Type B pancreatic cell (in vitro differentiated cells): ENCODE measurements at regions not wholly inside any gene's neighbourhood (a gene's known extent, or its start where the extent isn't known, plus 50 kb on each side); places are given as distances from the start of the nearest gene placed in this dataset.

ENCODE experiments used
- DNase-seq: peaks from one replicate; pipeline ENCODE4 v3.0.0; 2021; ENCODE audit warnings: mixed read lengths; ENCODE audit not compliant: unreplicated experiment; ENCODE audit errors: extremely low spot score
- H3K27ac Mint-ChIP-seq: 2 replicates; pipeline ENCODE4 v1.8.0; 2021; ENCODE audit warnings: mild to moderate bottlenecking, mixed read lengths
- H3K27me3 Mint-ChIP-seq: 2 replicates; pipeline ENCODE4 v1.8.0; 2021; ENCODE audit warnings: mixed read lengths
- H3K36me3 Mint-ChIP-seq: 2 replicates; pipeline ENCODE4 v1.8.0; 2021; ENCODE audit warnings: mixed read lengths
- H3K4me1 Mint-ChIP-seq: one replicate; pipeline ENCODE4 v1.8.0; 2021; ENCODE audit warnings: mixed read lengths; ENCODE audit not compliant: unreplicated experiment
- H3K4me3 Mint-ChIP-seq: 2 replicates; pipeline ENCODE4 v1.8.0; 2021; ENCODE audit warnings: mild to moderate bottlenecking, mixed read lengths
- H3K9me3 Mint-ChIP-seq: 2 replicates; pipeline ENCODE4 v1.8.0; 2021; ENCODE audit warnings: mixed read lengths
- CTCF ChIP-seq: fragments of 200-600 bp; sonication (generic); conservative IDR thresholded peaks from 2 replicates; pipeline ENCODE4 v1.5.0; 2021; ENCODE audit warnings: antibody characterized with exemption, mild to moderate bottlenecking

- no peak for DNase-seq
- TF ChIP-seq CTCF: no peak
- H3K4me3 Mint-ChIP-seq: no peak overlapping the region
- H3K27ac Mint-ChIP-seq: no peak overlapping the region
- peaks cover 8% of the 10 kb centered on the region for H3K27me3 Mint-ChIP-seq
- no peaks in the 10 kb centered on the region for H3K4me1 Mint-ChIP-seq
- H3K36me3 Mint-ChIP-seq: no peaks in the 10 kb centered on the region
- H3K9me3 Mint-ChIP-seq: peaks cover 8% of the 10 kb centered on the region
Observed at GRCh38 chr19:30178721-30179402, 193.3 kb upstream of the ZNF536 start.

- H3K9me3 Mint-ChIP-seq: peaks cover 13% of the 10 kb centered on the region
- no peaks in the 10 kb centered on the region for H3K4me1 Mint-ChIP-seq
- no peak overlapping the region for H3K4me3 Mint-ChIP-seq
Observed at GRCh38 chr19:30180691-30181090, 191.5 kb upstream of the ZNF536 start.

GRCh38 chr19:30183807-30184490 is 188.2 kb upstream of the ZNF536 start:
- Mint-ChIP-seq H3K27ac (no peak overlapping the region), H3K9me3 (peaks cover 13% of the 10 kb centered on the region), H3K27me3 (peaks cover 16% of the 10 kb centered on the region), H3K4me3 (no peak overlapping the region), H3K36me3 (no peaks in the 10 kb centered on the region), H3K4me1 (no peaks in the 10 kb centered on the region)
- DNase-seq: no peak
- TF ChIP-seq CTCF: no peak

More at GRCh38 chr19:30180691-30181090, 191.5 kb upstream of the ZNF536 start:
- Mint-ChIP-seq H3K27ac (no peak overlapping the region), H3K27me3 (peaks cover 3% of the 10 kb centered on the region), H3K36me3 (no peaks in the 10 kb centered on the region)
- TF ChIP-seq CTCF: no peak
- no peak for DNase-seq

- no peak overlapping the region for H3K4me3 Mint-ChIP-seq
- H3K36me3 Mint-ChIP-seq: no peaks in the 10 kb centered on the region
- H3K27me3 Mint-ChIP-seq: peaks cover 10% of the 10 kb centered on the region
- H3K9me3 Mint-ChIP-seq: no peaks in the 10 kb centered on the region
- TF ChIP-seq CTCF: no peak
- DNase-seq: no peak
- no peak overlapping the region for H3K27ac Mint-ChIP-seq
- no peaks in the 10 kb centered on the region for H3K4me1 Mint-ChIP-seq
Observed at GRCh38 chr19:30202060-30202600, 170.1 kb upstream of the ZNF536 start.

GRCh38 chr19:30204721-30205120 is 167.5 kb upstream of the ZNF536 start:
- no peaks in the 10 kb centered on the region for H3K9me3 Mint-ChIP-seq
- no peak for TF ChIP-seq CTCF
- DNase-seq: no peak
- no peak overlapping the region for H3K4me3 Mint-ChIP-seq
- H3K27me3 Mint-ChIP-seq: peaks cover 21% of the 10 kb centered on the region
- H3K36me3 Mint-ChIP-seq: no peaks in the 10 kb centered on the region
- no peak overlapping the region for H3K27ac Mint-ChIP-seq
- peaks cover 3% of the 10 kb centered on the region for H3K4me1 Mint-ChIP-seq
